ENCODE measurements at regions not wholly inside any gene's neighbourhood (a gene's known extent, or its start where the extent isn't known, plus 50 kb on each side); places are given as distances from the start of the nearest gene placed in this dataset.

DNA sequence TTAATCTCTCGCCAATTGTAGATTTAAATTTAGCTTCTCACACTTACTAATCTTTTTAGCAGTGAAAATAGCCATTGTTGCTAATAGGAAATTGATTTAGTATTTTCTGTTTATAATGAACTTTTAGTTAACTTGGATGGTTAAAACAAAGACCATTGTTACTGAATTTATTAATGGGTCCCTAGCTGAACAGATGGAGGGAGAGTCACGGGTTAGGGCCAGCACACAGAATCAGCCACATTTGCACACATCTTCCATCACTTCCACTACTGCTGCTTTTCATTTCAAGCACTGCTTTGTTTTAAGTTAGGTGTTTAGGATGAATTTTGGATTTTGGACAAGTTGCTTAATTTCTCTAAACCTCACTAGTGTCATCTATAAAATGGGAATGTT lies 125.9 kb upstream of the ADAMTSL1 start:
- Histone ChIP-seq H3K4me2 (replicated peaks; ENCODE audit: low read depth, low read length, poor library complexity, severe bottlenecking) (no peak overlapping the region), H3K27me3 (replicated peaks in 1 of 4; ENCODE audit: control extremely low read depth in 1 of 4, control insufficient read depth in 3 of 4, insufficient read depth in 4 of 4, low read length in 3 of 4) (no peaks in the 10 kb centered on the region), H3K27ac (ENCODE audit: low read length in 2 of 2) (no peak overlapping the region), H4K20me1 (ENCODE audit: control insufficient read depth, insufficient read depth, low read length, poor library complexity, severe bottlenecking) (no peaks in the 10 kb centered on the region), H3K79me2 (ENCODE audit: control insufficient read depth, insufficient read depth, low read length) (no peaks in the 10 kb centered on the region), H3K36me3 (replicated peaks in 1 of 2; ENCODE audit: control extremely low read depth in 1 of 2, control insufficient read depth in 1 of 2, extremely low read depth in 1 of 2, insufficient read depth in 2 of 2, low read length in 1 of 2) (no peaks in the 10 kb centered on the region), H3K4me3 (ENCODE audit: control extremely low read depth in 1 of 5, extremely low read depth in 1 of 5, insufficient read depth in 1 of 5, low read depth in 2 of 5, low read length in 4 of 5) (no peak overlapping the region), H2AFZ (ENCODE audit: insufficient read depth, low read depth, low read length, poor library complexity, severe bottlenecking) (no peak overlapping the region), H3K4me1 (ENCODE audit: control insufficient read depth in 2 of 2, insufficient read depth in 2 of 2, low read length in 2 of 2) (no peaks in the 10 kb centered on the region), H3K9ac (ENCODE audit: low read length) (no peak overlapping the region), H3K9me3 (ENCODE audit: control extremely low read depth in 1 of 3, control insufficient read depth in 2 of 3, insufficient read depth in 1 of 3, low read length in 2 of 3) (no peaks in the 10 kb centered on the region)
- TF ChIP-seq EZH2 (IDR thresholded peaks at IDR 0.05; ENCODE audit: borderline replicate concordance, insufficient read depth, low read depth, low read length, poor library complexity, severe bottlenecking) (no peak), CTCF (IDR thresholded peaks at IDR 0.05) (no peak)
- H3K27me3 Mint-ChIP-seq, result no peaks in the 10 kb centered on the region
- POLR2A ChIA-PET, result no interaction called here
- WGBS (ENCODE audit: insufficient coverage), result no CpG with 5 or more reads among the region's 2 CpGs
- H3K27ac Mint-ChIP-seq, result no peak overlapping the region
- intact Hi-C loops (cut with micrococcal nuclease), result no loop called here
- H3K4me3 Mint-ChIP-seq, result no peak overlapping the region
- ATAC-seq (ENCODE audit: low read depth) (no peak), DNase-seq (no peak)
- H3K4me1 Mint-ChIP-seq, result no peaks in the 10 kb centered on the region
- CTCF ChIA-PET, result no interaction called here
- no peaks in the 10 kb centered on the region for H3K9me3 Mint-ChIP-seq (ENCODE audit: insufficient read depth)

- H3K79me2 ChIP-seq (ENCODE audit: control insufficient read depth, insufficient read depth, low read length), result no peaks in the 10 kb centered on the region
- TF ChIP-seq EZH2 (IDR thresholded peaks at IDR 0.05; ENCODE audit: borderline replicate concordance, insufficient read depth, low read depth, low read length, poor library complexity, severe bottlenecking) (no peak), CTCF (IDR thresholded peaks at IDR 0.05) (no peak)
- intact Hi-C loops (cut with micrococcal nuclease), result no loop called here
Measured at GRCh38 chr9:18349530-18349929, 124.4 kb upstream of the ADAMTSL1 start.

More at GRCh38 chr9:18349530-18349929, 124.4 kb upstream of the ADAMTSL1 start:
- no peak for DNase-seq
- Histone ChIP-seq H3K27me3 (replicated peaks in 1 of 4; ENCODE audit: control extremely low read depth in 1 of 4, control insufficient read depth in 3 of 4, insufficient read depth in 4 of 4, low read length in 3 of 4) (no peaks in the 10 kb centered on the region), H3K9me3 (ENCODE audit: control extremely low read depth in 1 of 3, control insufficient read depth in 2 of 3, insufficient read depth in 1 of 3, low read length in 2 of 3) (no peaks in the 10 kb centered on the region), H3K4me3 (ENCODE audit: control extremely low read depth in 1 of 5, extremely low read depth in 1 of 5, insufficient read depth in 1 of 5, low read depth in 2 of 5, low read length in 4 of 5) (no peak overlapping the region), H3K36me3 (replicated peaks in 1 of 2; ENCODE audit: control extremely low read depth in 1 of 2, control insufficient read depth in 1 of 2, extremely low read depth in 1 of 2, insufficient read depth in 2 of 2, low read length in 1 of 2) (no peaks in the 10 kb centered on the region), H2AFZ (ENCODE audit: insufficient read depth, low read depth, low read length, poor library complexity, severe bottlenecking) (no peak overlapping the region), H4K20me1 (ENCODE audit: control insufficient read depth, insufficient read depth, low read length, poor library complexity, severe bottlenecking) (no peaks in the 10 kb centered on the region), H3K27ac (ENCODE audit: low read length in 2 of 2) (no peak overlapping the region), H3K4me1 (ENCODE audit: control insufficient read depth in 2 of 2, insufficient read depth in 2 of 2, low read length in 2 of 2) (no peaks in the 10 kb centered on the region), H3K9ac (ENCODE audit: low read length) (no peak overlapping the region), H3K4me2 (replicated peaks; ENCODE audit: low read depth, low read length, poor library complexity, severe bottlenecking) (no peak overlapping the region)
- no peak for ATAC-seq (ENCODE audit: low read depth)
- Mint-ChIP-seq H3K4me1 (no peaks in the 10 kb centered on the region), H3K27me3 (no peaks in the 10 kb centered on the region), H3K27ac (no peak overlapping the region), H3K4me3 (no peak overlapping the region), H3K9me3 (ENCODE audit: insufficient read depth) (no peaks in the 10 kb centered on the region)
- ChIA-PET CTCF (interaction anchor here (0.7 kb wide), 1 partner anchor 20 kb away, joined by 3 read pairs; no protein-coding TSS in a partner anchor), POLR2A (no interaction called here)
- 90% methylated on average over 1 of the region's 3 CpGs for WGBS (ENCODE audit: insufficient coverage)

Data from B cell (primary cell).